ENCODE measurements at regions not wholly inside any gene's neighbourhood (a gene's known extent, or its start where the extent isn't known, plus 50 kb on each side); places are given as distances from the start of the nearest gene placed in this dataset.

DNA sequence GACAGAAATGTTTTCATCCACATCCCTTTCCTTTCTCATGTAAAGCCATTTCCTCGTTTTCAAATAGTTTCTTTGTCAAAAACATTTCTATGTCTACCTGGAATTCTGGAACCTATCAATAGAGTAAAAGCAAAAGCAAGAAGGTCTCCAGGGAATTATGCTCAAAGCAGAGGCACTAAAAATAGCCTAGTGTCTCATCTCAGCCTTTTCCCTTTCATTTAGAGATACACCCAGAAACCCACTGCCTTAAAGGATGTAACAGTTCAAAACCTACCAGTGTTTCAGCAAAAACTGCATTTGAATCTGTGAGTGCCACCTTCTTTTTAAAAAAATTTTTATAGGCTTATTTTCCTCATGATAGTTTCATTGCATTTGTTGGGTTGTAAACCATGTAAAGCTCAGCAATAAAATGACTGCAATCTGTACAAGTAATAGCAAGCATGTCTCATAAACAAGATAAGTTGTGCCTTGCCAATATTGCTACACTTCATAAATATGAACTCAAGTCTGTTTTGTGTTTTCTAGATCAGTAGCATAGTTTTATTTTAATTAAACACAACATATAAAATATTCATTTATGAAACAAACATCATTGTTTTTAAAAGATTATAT is 927.3 kb upstream of the ACVR2A start:
- no peaks in the 10 kb centered on the region for H3K36me3 ChIP-seq (replicated peaks in 1 of 2)
- H3K4me1 ChIP-seq (replicated peaks in 1 of 2) = no peaks in the 10 kb centered on the region
- WGBS, 4 donors = 34 to 60% (median 48%) methylated on average over 1 of the region's 1 CpG
- no peak for DNase-seq
- H3K4me3 ChIP-seq = no peak overlapping the region
- no peaks in the 10 kb centered on the region for H3K27me3 ChIP-seq
- no peak overlapping the region for H3K27ac ChIP-seq
- intact Hi-C loops (cut with DNase I) = no loop called here
- H3K9me3 ChIP-seq (replicated peaks in 1 of 3) = no peaks in the 10 kb centered on the region
- TF ChIP-seq, protein P1, sequence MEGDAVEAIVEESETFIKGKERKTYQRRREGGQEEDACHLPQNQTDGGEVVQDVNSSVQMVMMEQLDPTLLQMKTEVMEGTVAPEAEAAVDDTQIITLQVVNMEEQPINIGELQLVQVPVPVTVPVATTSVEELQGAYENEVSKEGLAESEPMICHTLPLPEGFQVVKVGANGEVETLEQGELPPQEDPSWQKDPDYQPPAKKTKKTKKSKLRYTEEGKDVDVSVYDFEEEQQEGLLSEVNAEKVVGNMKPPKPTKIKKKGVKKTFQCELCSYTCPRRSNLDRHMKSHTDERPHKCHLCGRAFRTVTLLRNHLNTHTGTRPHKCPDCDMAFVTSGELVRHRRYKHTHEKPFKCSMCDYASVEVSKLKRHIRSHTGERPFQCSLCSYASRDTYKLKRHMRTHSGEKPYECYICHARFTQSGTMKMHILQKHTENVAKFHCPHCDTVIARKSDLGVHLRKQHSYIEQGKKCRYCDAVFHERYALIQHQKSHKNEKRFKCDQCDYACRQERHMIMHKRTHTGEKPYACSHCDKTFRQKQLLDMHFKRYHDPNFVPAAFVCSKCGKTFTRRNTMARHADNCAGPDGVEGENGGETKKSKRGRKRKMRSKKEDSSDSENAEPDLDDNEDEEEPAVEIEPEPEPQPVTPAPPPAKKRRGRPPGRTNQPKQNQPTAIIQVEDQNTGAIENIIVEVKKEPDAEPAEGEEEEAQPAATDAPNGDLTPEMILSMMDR (IDR thresholded peaks at IDR 0.05) = no peak
- no peak for TF ChIP-seq POLR2A (IDR thresholded peaks at IDR 0.05)

DNA sequence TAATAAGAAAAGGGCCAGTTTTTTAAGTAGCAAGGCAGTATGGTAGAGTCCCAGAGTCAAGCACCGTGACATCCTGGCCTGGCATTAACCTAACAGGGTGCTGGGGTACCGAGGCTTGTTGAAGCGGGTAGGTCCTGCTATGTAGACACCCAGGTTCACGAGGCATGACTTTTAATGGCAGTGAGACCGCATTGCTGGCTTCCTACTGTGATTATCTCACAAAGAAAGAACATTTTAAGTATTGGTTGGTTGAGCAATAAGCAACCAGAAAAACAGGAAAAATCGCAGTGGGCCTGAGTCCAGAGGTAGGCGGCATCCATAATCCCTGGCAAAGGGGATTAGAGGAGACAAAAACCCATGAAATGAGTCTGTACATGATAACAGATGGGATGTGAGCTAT is 927.9 kb upstream of the ACVR2A start:
- H3K4me1 ChIP-seq (replicated peaks in 1 of 2) = no peaks in the 10 kb centered on the region
- H3K27me3 ChIP-seq = no peaks in the 10 kb centered on the region
- H3K4me3 ChIP-seq = no peak overlapping the region
- no peaks in the 10 kb centered on the region for H3K9me3 ChIP-seq (replicated peaks in 1 of 3)
- intact Hi-C loops (cut with DNase I) = no loop called here
- WGBS, 4 donors = 85 to 94% (median 90%) methylated on average over 7 of the region's 7 CpGs
- TF ChIP-seq, protein P1 (IDR thresholded peaks at IDR 0.05) = no peak
- TF ChIP-seq POLR2A (IDR thresholded peaks at IDR 0.05) = no peak
- no peaks in the 10 kb centered on the region for H3K36me3 ChIP-seq (replicated peaks in 1 of 2)
- no peak for DNase-seq
- no peak overlapping the region for H3K27ac ChIP-seq

DNA sequence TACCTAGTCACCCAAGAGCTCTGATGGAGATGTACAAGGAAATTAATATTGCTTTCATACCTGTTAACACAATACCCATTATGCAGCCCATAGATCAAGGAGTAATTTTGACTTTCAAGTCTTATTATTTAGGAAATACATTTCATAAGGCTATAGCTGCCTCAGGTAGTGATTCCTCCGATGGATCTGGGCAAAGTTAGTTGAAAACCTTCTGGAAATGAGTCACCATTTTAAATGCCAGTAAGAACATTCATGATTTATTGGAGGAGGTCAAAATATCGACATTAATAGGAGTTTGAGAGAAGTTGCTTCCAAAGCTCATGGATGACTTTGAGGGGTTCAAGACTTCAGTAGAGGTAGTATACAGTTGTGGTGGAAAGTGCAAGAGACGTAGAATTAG is 931.4 kb upstream of the ACVR2A start:
- 77 to 86% (median 79%) methylated on average over 3 of the region's 3 CpGs for WGBS, 4 donors
- TF ChIP-seq POLR2A (IDR thresholded peaks at IDR 0.05) = no peak
- TF ChIP-seq, protein P1 (IDR thresholded peaks at IDR 0.05) = no peak
- no peaks in the 10 kb centered on the region for H3K4me1 ChIP-seq (replicated peaks in 1 of 2)
- H3K27ac ChIP-seq = no peak overlapping the region
- DNase-seq = no peak
- H3K9me3 ChIP-seq (replicated peaks in 1 of 3) = no peaks in the 10 kb centered on the region
- H3K4me3 ChIP-seq = no peak overlapping the region
- no peaks in the 10 kb centered on the region for H3K36me3 ChIP-seq (replicated peaks in 1 of 2)
- intact Hi-C loops (cut with DNase I) = no loop called here
- no peaks in the 10 kb centered on the region for H3K27me3 ChIP-seq

DNA sequence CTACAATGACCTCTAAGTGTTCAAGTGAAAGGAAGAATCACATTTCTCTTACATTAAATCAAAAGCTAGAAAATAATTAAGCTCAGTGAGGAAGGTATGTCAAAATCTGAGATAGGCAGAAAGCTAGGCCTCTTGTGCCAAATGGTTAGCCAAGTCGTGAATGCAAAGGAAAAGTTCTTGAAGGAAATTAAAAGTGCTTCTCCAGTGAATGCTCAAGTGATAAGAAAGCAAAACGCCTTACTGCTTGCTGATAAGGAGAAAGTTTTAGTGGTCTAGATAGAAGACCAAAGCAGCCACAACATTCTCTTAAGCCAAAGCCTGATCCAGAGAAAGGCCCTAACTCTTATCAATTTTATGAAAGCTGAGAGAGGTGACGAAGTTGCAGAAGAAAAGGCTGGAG is 932.3 kb upstream of the ACVR2A start:
- H3K9me3 ChIP-seq (replicated peaks in 1 of 3) = no peaks in the 10 kb centered on the region
- no peaks in the 10 kb centered on the region for H3K36me3 ChIP-seq (replicated peaks in 1 of 2)
- no peaks in the 10 kb centered on the region for H3K4me1 ChIP-seq (replicated peaks in 1 of 2)
- H3K4me3 ChIP-seq = no peak overlapping the region
- TF ChIP-seq POLR2A (IDR thresholded peaks at IDR 0.05) = no peak
- TF ChIP-seq, protein P1 (IDR thresholded peaks at IDR 0.05) = no peak
- DNase-seq = no peak
- WGBS, 4 donors = 45 to 66% (median 50%) methylated on average over 3 of the region's 3 CpGs
- intact Hi-C loops (cut with DNase I) = no loop called here
- H3K27me3 ChIP-seq = no peaks in the 10 kb centered on the region
- H3K27ac ChIP-seq = no peak overlapping the region
